WTC11 (cell line): ENCODE measurements at regions not wholly inside any gene's neighbourhood (a gene's known extent, or its start where the extent isn't known, plus 50 kb on each side); places are given as distances from the start of the nearest gene placed in this dataset.

Experiments
- ATAC-seq: fragments of 200-7000 bp; cut with Tn5 transposase; 2 replicates; pipeline ENCODE4 v1.10.0; 2021; ENCODE audit warnings: mild to moderate bottlenecking, moderate library complexity
- CTCF ChIA-PET: fragments of 300-600 bp; sonication (Branson Sonifier 250); formaldehyde crosslinking; loops from one replicate; lab custom pipeline; 2021; ENCODE audit warnings: antibody characterized with exemption; lab: Charles Lee
- POLR2A ChIA-PET: fragments of 350-600 bp; sonication (Branson Sonifier 250); formaldehyde crosslinking; loops from one replicate; lab custom pipeline; 2021; ENCODE audit warnings: antibody characterized with exemption; lab: Charles Lee
- DNase-seq: peaks from one replicate; pipeline ENCODE4 v3.0.0; 2021; ENCODE audit warnings: low spot score
- H3K27ac Mint-ChIP-seq: 2 replicates; pipeline ENCODE4 v1.8.0; 2021; ENCODE audit warnings: mixed read lengths
- H3K27me3 Mint-ChIP-seq: 2 replicates; pipeline ENCODE4 v1.8.0; 2021; ENCODE audit warnings: low read depth, mild to moderate bottlenecking, moderate library complexity, mixed read lengths
- H3K36me3 Mint-ChIP-seq: 2 replicates; pipeline ENCODE4 v1.8.0; 2021; ENCODE audit warnings: mixed read lengths
- H3K4me1 Mint-ChIP-seq: 2 replicates; pipeline ENCODE4 v1.8.0; 2022; ENCODE audit warnings: mixed read lengths
- H3K4me3 Mint-ChIP-seq: 2 replicates; pipeline ENCODE4 v1.8.0; 2021; ENCODE audit warnings: mild to moderate bottlenecking, moderate library complexity, mixed read lengths
- H3K9me3 Mint-ChIP-seq: 2 replicates; pipeline ENCODE4 v1.8.0; 2021; ENCODE audit warnings: mixed read lengths
- ARID4B ChIP-seq: sonication (generic); formaldehyde crosslinking; IDR thresholded peaks from 2 replicates; pipeline ENCODE4 v1.8.0; 2023; ENCODE audit warnings: missing genetic modification reagents, mild to moderate bottlenecking, borderline replicate concordance
- ATF2 ChIP-seq: sonication (generic); formaldehyde crosslinking; IDR thresholded peaks from 2 replicates; pipeline ENCODE4 v1.8.1; 2022; ENCODE audit warnings: low read depth, missing genetic modification reagents, borderline replicate concordance
- CBFB ChIP-seq: sonication (generic); formaldehyde crosslinking; IDR thresholded peaks from 2 replicates; pipeline ENCODE4 v1.8.1; 2022; ENCODE audit warnings: mild to moderate bottlenecking, low read depth, missing genetic modification reagents
- CDX4 ChIP-seq: fragments of 250-450 bp; sonication (Bioruptor Pico); IDR thresholded peaks from 2 replicates; pipeline ENCODE4 v1.9.0; 2021; ENCODE audit warnings: moderate library complexity, mild to moderate bottlenecking, inconsistent platforms, borderline replicate concordance
- E2F5 ChIP-seq: sonication (generic); formaldehyde crosslinking; IDR thresholded peaks from 2 replicates; pipeline ENCODE4 v1.8.1; 2022; ENCODE audit warnings: mild to moderate bottlenecking, moderate library complexity, missing genetic modification reagents
- FOXK1 ChIP-seq: sonication (generic); formaldehyde crosslinking; IDR thresholded peaks from 2 replicates; pipeline ENCODE4 v1.8.0; 2022; ENCODE audit warnings: mild to moderate bottlenecking, moderate library complexity, missing genetic modification reagents
- MAX ChIP-seq: sonication (generic); formaldehyde crosslinking; IDR thresholded peaks from 2 replicates; pipeline ENCODE4 v1.8.0; 2022; ENCODE audit warnings: mild to moderate bottlenecking, missing genetic modification reagents
- PREB ChIP-seq: sonication (generic); formaldehyde crosslinking; IDR thresholded peaks from 2 replicates; pipeline ENCODE4 v1.8.1; 2022; ENCODE audit warnings: mild to moderate bottlenecking, missing genetic modification reagents, moderate library complexity, borderline replicate concordance
- PRRX2 ChIP-seq: fragments of 250-450 bp; sonication (Bioruptor Pico); IDR thresholded peaks from 2 replicates; pipeline ENCODE4 v1.8.0; 2021; ENCODE audit warnings: mild to moderate bottlenecking
- RORB ChIP-seq: fragments of 250-450 bp; sonication (Bioruptor Pico); IDR thresholded peaks from 2 replicates; pipeline ENCODE4 v1.9.0; 2021; ENCODE audit warnings: mild to moderate bottlenecking
- USF2 ChIP-seq: sonication (generic); formaldehyde crosslinking; IDR thresholded peaks from 2 replicates; pipeline ENCODE4 v1.8.1; 2023; ENCODE audit warnings: mild to moderate bottlenecking, missing genetic modification reagents, moderate library complexity
- ZNF425 ChIP-seq: fragments of 250-450 bp; sonication (Bioruptor Pico); conservative IDR thresholded peaks from 2 replicates; pipeline ENCODE4 v1.9.0; 2021; ENCODE audit warnings: mild to moderate bottlenecking
- ZNF532 ChIP-seq: fragments of 250-450 bp; sonication (Bioruptor Pico); IDR thresholded peaks from 2 replicates; pipeline ENCODE4 v1.9.0; 2021; ENCODE audit warnings: mild to moderate bottlenecking, borderline replicate concordance

- no peak overlapping the region for H3K27ac Mint-ChIP-seq
- DNase-seq (no peak), ATAC-seq (no peak)
- H3K27me3 Mint-ChIP-seq: no peaks in the 10 kb centered on the region
- H3K4me1 Mint-ChIP-seq: peaks cover 14% of the 10 kb centered on the region
- no peak overlapping the region for H3K4me3 Mint-ChIP-seq
- CTCF ChIA-PET: no interaction called here
- peaks cover 30% of the 10 kb centered on the region for H3K9me3 Mint-ChIP-seq
- TF ChIP-seq ZNF532 (CRISPR knock-in tag) (no peak), CBFB (CRISPR knock-in tag) (no peak), E2F5 (CRISPR knock-in tag) (no peak), ZNF425 (CRISPR knock-in tag) (no peak), ATF2 (CRISPR knock-in tag) (no peak), FOXK1 (CRISPR knock-in tag) (no peak), ARID4B (CRISPR knock-in tag) (no peak), CDX4 (CRISPR knock-in tag) (no peak), USF2 (CRISPR knock-in tag) (no peak), PRRX2 (CRISPR knock-in tag) (no peak), RORB (CRISPR knock-in tag) (no peak), MAX (CRISPR knock-in tag) (no peak), PREB (CRISPR knock-in tag) (no peak)
- peaks cover 19% of the 10 kb centered on the region for H3K36me3 Mint-ChIP-seq
- POLR2A ChIA-PET: no interaction called here
Measured at GRCh38 chr7:125193263-125193662, 263.6 kb upstream of the POT1 start.
